CD4-positive, alpha-beta T cell (primary cell): ENCODE measurements at regions not wholly inside any gene's neighbourhood (a gene's known extent, or its start where the extent isn't known, plus 50 kb on each side); places are given as distances from the start of the nearest gene placed in this dataset.

Experiments used
- ATAC-seq: fragments of 200-7000 bp; cut with Tn5 transposase; one replicate; pipeline ENCODE4 v1.10.0; 2022; ENCODE audit warnings: mild to moderate bottlenecking; ENCODE audit not compliant: poor library complexity
- CTCF ChIA-PET: fragments of 350-600 bp; sonication (Branson Sonifier 250); formaldehyde crosslinking; loops from one replicate; lab custom pipeline; 2021; ENCODE audit warnings: antibody characterized with exemption, inconsistent platforms; lab: Charles Lee
- POLR2A ChIA-PET: fragments of 350-600 bp; sonication (Branson Sonifier 250); formaldehyde crosslinking; loops from one replicate; lab custom pipeline; 2021; ENCODE audit warnings: antibody characterized with exemption, inconsistent platforms; lab: Charles Lee
- DNase-seq, 14 experiments: peaks; one replicate each; pipeline ENCODE4 v3.0.0-alpha.2; 2013 to 2020; ENCODE audit warnings: mixed read lengths in 2 of 14
- H3K27ac ChIP-seq, 2 donors: one replicate each; pipeline versions ENCODE4 v1.5.1 to v1.7.0; 2013; ENCODE audit warnings: low read length in 2 of 2, low read depth in 1 of 2, mild to moderate bottlenecking in 1 of 2
- H3K27me3 ChIP-seq, 2 experiments: 1 replicate in 1 of 2; 2 replicates in 1 of 2; pipeline versions ENCODE4 v1.6.1 to v1.7.0; 2013; ENCODE audit warnings: low read length in 2 of 2, control low read depth in 1 of 2, mild to moderate bottlenecking in 1 of 2, moderate library complexity in 1 of 2; ENCODE audit not compliant: insufficient read depth in 2 of 2, control insufficient read depth in 1 of 2
- H3K36me3 ChIP-seq: one replicate; pipeline ENCODE4 v1.6.1; 2013; ENCODE audit warnings: low read length, control low read depth; ENCODE audit not compliant: insufficient read depth
- H3K4me1 ChIP-seq: one replicate; pipeline ENCODE4 v1.6.1; 2013; ENCODE audit warnings: low read length, control low read depth; ENCODE audit not compliant: insufficient read depth
- H3K4me3 ChIP-seq: one replicate; pipeline ENCODE4 v1.5.1; 2013; ENCODE audit warnings: mild to moderate bottlenecking, low read length, moderate library complexity
- H3K9me3 ChIP-seq, 2 experiments: 1 replicate in 1 of 2; 2 replicates in 1 of 2; pipeline versions ENCODE4 v1.6.1 to v1.7.0; 2013; ENCODE audit warnings: low read length in 2 of 2, mild to moderate bottlenecking in 2 of 2, control low read depth in 1 of 2, moderate library complexity in 1 of 2; ENCODE audit not compliant: control insufficient read depth in 1 of 2, insufficient read depth in 1 of 2
- H3K27ac Mint-ChIP-seq: one replicate; pipeline ENCODE4 v1.8.0; 2020; ENCODE audit warnings: mixed read lengths
- H3K27me3 Mint-ChIP-seq: one replicate; pipeline ENCODE4 v1.8.0; 2021; ENCODE audit warnings: mixed read lengths
- H3K36me3 Mint-ChIP-seq: one replicate; pipeline ENCODE4 v1.8.0; 2021; ENCODE audit warnings: low read depth, mixed read lengths
- H3K4me1 Mint-ChIP-seq: one replicate; pipeline ENCODE4 v1.8.0; 2021; ENCODE audit warnings: low read depth, mixed read lengths
- H3K4me3 Mint-ChIP-seq: one replicate; pipeline ENCODE4 v1.8.0; 2020; ENCODE audit warnings: mild to moderate bottlenecking, mixed read lengths
- H3K9me3 Mint-ChIP-seq: one replicate; pipeline ENCODE4 v1.8.0; 2020; ENCODE audit warnings: mixed read lengths
- intact Hi-C, 2 experiments: fragments of 100-400 bp; cut with DNase I in 1 of 2; cut with micrococcal nuclease in 1 of 2; formaldehyde crosslinking; loops; one replicate each; pipeline versions ENCODE4 v1.15.1 to v1.9.0; 2023 to 2025; cut with DNase I, micrococcal nuclease
- TF ChIP-seq, protein P1 (sequence below): fragments of 200-600 bp; IDR thresholded peaks from one replicate; pipeline ENCODE4 v1.8.0; 2022; ENCODE audit warnings: antibody characterized with exemption, mild to moderate bottlenecking

DNA sequence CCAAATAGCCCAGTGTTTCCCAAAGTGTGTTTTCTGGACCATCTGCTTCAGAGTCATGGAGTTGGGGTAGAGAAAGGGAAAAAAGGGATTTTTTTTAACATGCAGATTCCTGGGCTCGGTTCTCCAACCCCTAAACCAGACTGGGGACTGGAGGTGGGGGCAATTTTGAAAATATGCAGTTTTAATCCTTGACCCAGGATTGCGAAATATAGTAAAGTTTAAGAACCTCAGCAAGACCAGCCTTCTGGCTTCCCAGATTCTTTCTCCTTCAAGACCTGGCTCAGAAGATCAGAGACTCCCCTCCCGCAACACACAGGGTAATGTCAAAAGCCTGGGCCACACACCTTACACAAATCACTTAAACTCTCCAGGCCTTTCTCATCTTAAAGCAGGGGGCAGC is 150.1 kb downstream of the PAH start:
- TF ChIP-seq, protein P1, sequence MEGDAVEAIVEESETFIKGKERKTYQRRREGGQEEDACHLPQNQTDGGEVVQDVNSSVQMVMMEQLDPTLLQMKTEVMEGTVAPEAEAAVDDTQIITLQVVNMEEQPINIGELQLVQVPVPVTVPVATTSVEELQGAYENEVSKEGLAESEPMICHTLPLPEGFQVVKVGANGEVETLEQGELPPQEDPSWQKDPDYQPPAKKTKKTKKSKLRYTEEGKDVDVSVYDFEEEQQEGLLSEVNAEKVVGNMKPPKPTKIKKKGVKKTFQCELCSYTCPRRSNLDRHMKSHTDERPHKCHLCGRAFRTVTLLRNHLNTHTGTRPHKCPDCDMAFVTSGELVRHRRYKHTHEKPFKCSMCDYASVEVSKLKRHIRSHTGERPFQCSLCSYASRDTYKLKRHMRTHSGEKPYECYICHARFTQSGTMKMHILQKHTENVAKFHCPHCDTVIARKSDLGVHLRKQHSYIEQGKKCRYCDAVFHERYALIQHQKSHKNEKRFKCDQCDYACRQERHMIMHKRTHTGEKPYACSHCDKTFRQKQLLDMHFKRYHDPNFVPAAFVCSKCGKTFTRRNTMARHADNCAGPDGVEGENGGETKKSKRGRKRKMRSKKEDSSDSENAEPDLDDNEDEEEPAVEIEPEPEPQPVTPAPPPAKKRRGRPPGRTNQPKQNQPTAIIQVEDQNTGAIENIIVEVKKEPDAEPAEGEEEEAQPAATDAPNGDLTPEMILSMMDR = no peak
- intact Hi-C loops = no loop called here

DNA sequence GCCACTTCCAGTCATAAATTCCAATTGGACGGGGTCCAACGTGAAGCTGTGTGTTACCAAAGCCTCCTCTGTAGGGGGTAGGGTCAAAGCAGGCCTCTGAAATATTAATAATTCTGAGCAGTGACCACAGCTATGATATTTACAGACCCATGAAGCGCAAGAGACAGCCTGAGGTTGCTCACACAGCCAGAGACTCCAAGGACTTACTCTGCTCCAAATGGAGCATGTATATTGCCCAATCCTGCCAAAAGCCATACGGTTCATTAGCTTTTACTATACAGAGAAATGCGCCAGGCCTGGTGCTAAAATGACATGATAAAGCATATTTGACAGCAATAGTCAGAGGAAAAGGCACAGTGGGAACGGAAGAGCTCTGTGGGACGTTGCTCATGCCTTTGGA is 151.3 kb downstream of the PAH start:
- TF ChIP-seq, protein P1 = no peak
- Histone ChIP-seq H3K36me3 (no peaks in the 10 kb centered on the region), H3K27me3 (no peaks in the 10 kb centered on the region), H3K4me3 (no peak overlapping the region), H3K9me3 (no peaks in the 10 kb centered on the region), H3K27ac (no peak overlapping the region), H3K4me1 (no peaks in the 10 kb centered on the region)
- Mint-ChIP-seq H3K4me1 (no peaks in the 10 kb centered on the region), H3K4me3 (no peak overlapping the region), H3K36me3 (no peaks in the 10 kb centered on the region), H3K9me3 (peaks cover 3% of the 10 kb centered on the region), H3K27me3 (peaks cover 10% of the 10 kb centered on the region), H3K27ac (no peak overlapping the region)
- CTCF ChIA-PET = no interaction called here
- DNase-seq (no peak), ATAC-seq (no peak)
- POLR2A ChIA-PET = interaction anchor here (0.6 kb wide), 1 partner anchor 665 kb away, joined by 3 read pairs; no protein-coding TSS in a partner anchor
- intact Hi-C loops = no loop called here

More for the DNA sequence above, 150.1 kb downstream of the PAH start:
- no peaks in the 10 kb centered on the region for H3K36me3 Mint-ChIP-seq
- H3K27ac Mint-ChIP-seq = no peak overlapping the region
- no peak overlapping the region for H3K4me3 ChIP-seq
- ATAC-seq (no peak), DNase-seq (no peak)
- CTCF ChIA-PET = no interaction called here
- no peaks in the 10 kb centered on the region for H3K4me1 Mint-ChIP-seq
- no peak overlapping the region for H3K27ac ChIP-seq
- H3K27me3 ChIP-seq = no peaks in the 10 kb centered on the region
- POLR2A ChIA-PET = no interaction called here
- peaks cover 11% of the 10 kb centered on the region for H3K27me3 Mint-ChIP-seq
- no peaks in the 10 kb centered on the region for H3K36me3 ChIP-seq
- H3K4me3 Mint-ChIP-seq = no peak overlapping the region
- H3K9me3 Mint-ChIP-seq = peaks cover 3% of the 10 kb centered on the region
- no peaks in the 10 kb centered on the region for H3K4me1 ChIP-seq
- H3K9me3 ChIP-seq = no peaks in the 10 kb centered on the region

- H3K27me3 ChIP-seq = no peaks in the 10 kb centered on the region
- ATAC-seq = no peak
- intact Hi-C loops = no loop called here
- no peak overlapping the region for H3K4me3 ChIP-seq
- Mint-ChIP-seq H3K27ac (no peak overlapping the region), H3K4me1 (no peaks in the 10 kb centered on the region), H3K27me3 (peaks cover 3% of the 10 kb centered on the region), H3K9me3 (no peaks in the 10 kb centered on the region), H3K36me3 (no peaks in the 10 kb centered on the region), H3K4me3 (no peak overlapping the region)
- no peaks in the 10 kb centered on the region for H3K36me3 ChIP-seq
- no peaks in the 10 kb centered on the region for H3K9me3 ChIP-seq
- DNase-seq = no peak
- TF ChIP-seq, protein P1 = no peak
- no peak overlapping the region for H3K27ac ChIP-seq
- ChIA-PET POLR2A (no interaction called here), CTCF (no interaction called here)
- H3K4me1 ChIP-seq = no peaks in the 10 kb centered on the region
Measured at GRCh38 chr12:102763471-102763870, 153.6 kb downstream of the PAH start.
